HG03139 (cell line): ENCODE measurements at regions not wholly inside any gene's neighbourhood (a gene's known extent, or its start where the extent isn't known, plus 50 kb on each side); places are given as distances from the start of the nearest gene placed in this dataset.

Experiments
- ATAC-seq: cut with Tn5 transposase; IDR thresholded peaks from one replicate; pipeline ENCODE4 v1.9.1; 2021; ENCODE audit not compliant: unreplicated experiment

- ATAC-seq = no peak
These were observed 92.7 kb upstream of the AKR1E2 start for GRCh38 chr10:4733150-4733842.

GRCh38 chr10:4730998-4731397 is 95.0 kb upstream of the AKR1E2 start:
- no peak for ATAC-seq

- ATAC-seq = no peak
These were observed 99.9 kb upstream of the AKR1E2 start for GRCh38 chr10:4725917-4726606.

- no peak for ATAC-seq
These were observed 102.1 kb upstream of the AKR1E2 start for GRCh38 chr10:4723860-4724259.

GRCh38 chr10:4721999-4722753 is 103.8 kb upstream of the AKR1E2 start:
- no peak for ATAC-seq

GRCh38 chr10:4720463-4720862 is 105.5 kb upstream of the AKR1E2 start:
- ATAC-seq = no peak

GRCh38 chr10:4719671-4720070 is 106.3 kb upstream of the AKR1E2 start:
- ATAC-seq = no peak

GRCh38 chr10:4719036-4719435 is 107.0 kb upstream of the AKR1E2 start:
- no peak for ATAC-seq

GRCh38 chr10:4718544-4718943 is 107.5 kb upstream of the AKR1E2 start:
- ATAC-seq = no peak

GRCh38 chr10:4717670-4718069 is 108.3 kb upstream of the AKR1E2 start:
- ATAC-seq = no peak

- ATAC-seq = no peak
These were observed 115.1 kb upstream of the AKR1E2 start for GRCh38 chr10:4710858-4711257.

- no peak for ATAC-seq
These were observed 117.8 kb upstream of the AKR1E2 start for GRCh38 chr10:4708123-4708759.

- ATAC-seq = no peak
These were observed 118.8 kb upstream of the AKR1E2 start for GRCh38 chr10:4707221-4707620.

GRCh38 chr10:4704034-4704545 is 121.9 kb upstream of the AKR1E2 start:
- no peak for ATAC-seq

GRCh38 chr10:4701016-4701415 is 125.0 kb upstream of the AKR1E2 start:
- ATAC-seq = no peak

GRCh38 chr10:4699950-4700730 is 125.9 kb upstream of the AKR1E2 start:
- no peak for ATAC-seq

GRCh38 chr10:4698075-4698474 is 127.9 kb upstream of the AKR1E2 start:
- ATAC-seq = no peak

GRCh38 chr10:4696186-4696585 is 129.8 kb upstream of the AKR1E2 start:
- no peak for ATAC-seq

GRCh38 chr10:4693967-4694366 is 132.0 kb upstream of the AKR1E2 start:
- no peak for ATAC-seq

GRCh38 chr10:4692206-4692605 is 133.8 kb upstream of the AKR1E2 start:
- no peak for ATAC-seq

- no peak for ATAC-seq
These were observed 134.2 kb upstream of the AKR1E2 start for GRCh38 chr10:4691776-4692175.
